Hepatocyte (in vitro differentiated cells): ENCODE measurements at regions not wholly inside any gene's neighbourhood (a gene's known extent, or its start where the extent isn't known, plus 50 kb on each side); places are given as distances from the start of the nearest gene placed in this dataset.

Source experiments
- DNase-seq: peaks from one replicate; pipeline ENCODE4 v3.0.0-alpha.2; 2016; ENCODE audit warnings: low spot score
- H2AFZ ChIP-seq: fragments of 200-600 bp; sonication (generic); 2 replicates; pipeline ENCODE4 v1.6.0; 2016; ENCODE audit warnings: antibody characterized with exemption, mild to moderate bottlenecking
- H3K27ac ChIP-seq: fragments of 200-600 bp; sonication (generic); 2 replicates; pipeline ENCODE4 v1.5.1; 2016; ENCODE audit warnings: mild to moderate bottlenecking
- H3K27me3 ChIP-seq: fragments of 200-600 bp; sonication (generic); 2 replicates; pipeline ENCODE4 v1.6.1; 2016
- H3K36me3 ChIP-seq: fragments of 200-600 bp; sonication (generic); replicated peaks from 2 replicates; pipeline ENCODE4 v1.5.1; 2016; ENCODE audit warnings: low read depth; ENCODE audit not compliant: insufficient read depth
- H3K4me1 ChIP-seq: fragments of 200-600 bp; sonication (generic); 2 replicates; pipeline ENCODE4 v1.5.1; 2016; ENCODE audit warnings: mild to moderate bottlenecking, moderate library complexity; ENCODE audit not compliant: insufficient read depth
- H3K4me2 ChIP-seq: fragments of 200-600 bp; sonication (generic); 2 replicates; pipeline ENCODE4 v1.6.0; 2016
- H3K4me3 ChIP-seq: fragments of 200-600 bp; sonication (generic); 2 replicates; pipeline ENCODE4 v1.5.1; 2016; ENCODE audit warnings: mild to moderate bottlenecking
- H3K79me2 ChIP-seq: fragments of 200-600 bp; sonication (generic); 2 replicates; pipeline ENCODE4 v1.6.0; 2017; ENCODE audit warnings: mild to moderate bottlenecking
- H3K9me2 ChIP-seq: fragments of 200-600 bp; sonication (generic); replicated peaks from 2 replicates; pipeline ENCODE4 v1.6.0; 2017; ENCODE audit warnings: mild to moderate bottlenecking; ENCODE audit not compliant: insufficient read depth
- H3K9me3 ChIP-seq: fragments of 200-600 bp; sonication (generic); 2 replicates; pipeline ENCODE4 v1.5.1; 2016; ENCODE audit warnings: low read depth, mild to moderate bottlenecking
- H4K20me1 ChIP-seq: fragments of 200-600 bp; sonication (generic); 2 replicates; pipeline ENCODE4 v1.6.0; 2016; ENCODE audit warnings: mild to moderate bottlenecking; ENCODE audit not compliant: insufficient read depth, poor library complexity, severe bottlenecking
- EZH2 ChIP-seq: fragments of 200-600 bp; sonication (generic); IDR thresholded peaks from 2 replicates; pipeline ENCODE4 v1.6.1; 2016; ENCODE audit warnings: antibody characterized with exemption, mild to moderate bottlenecking, borderline replicate concordance
- EZH2phosphoT487 ChIP-seq: fragments of 200-600 bp; sonication (generic); IDR thresholded peaks from one replicate; pipeline ENCODE4 v1.6.1; 2018; ENCODE audit warnings: antibody characterized with exemption, mild to moderate bottlenecking, low read depth, moderate library complexity; ENCODE audit not compliant: unreplicated experiment, severe bottlenecking
- WGBS: methylation state at CpG from one replicate; pipeline ENCODE4 v1.1.6; 2016; ENCODE audit warnings: low lambda C conversion rate; ENCODE audit errors: missing lambda C conversion rate; 5-methylcytosine and 5-hydroxymethylcytosine counted together
- TF ChIP-seq, protein P1 (sequence below): fragments of 200-600 bp; sonication (generic); IDR thresholded peaks from 2 replicates; pipeline ENCODE4 v1.5.1; 2016; ENCODE audit warnings: antibody characterized with exemption, mild to moderate bottlenecking; ENCODE audit not compliant: poor library complexity

DNA sequence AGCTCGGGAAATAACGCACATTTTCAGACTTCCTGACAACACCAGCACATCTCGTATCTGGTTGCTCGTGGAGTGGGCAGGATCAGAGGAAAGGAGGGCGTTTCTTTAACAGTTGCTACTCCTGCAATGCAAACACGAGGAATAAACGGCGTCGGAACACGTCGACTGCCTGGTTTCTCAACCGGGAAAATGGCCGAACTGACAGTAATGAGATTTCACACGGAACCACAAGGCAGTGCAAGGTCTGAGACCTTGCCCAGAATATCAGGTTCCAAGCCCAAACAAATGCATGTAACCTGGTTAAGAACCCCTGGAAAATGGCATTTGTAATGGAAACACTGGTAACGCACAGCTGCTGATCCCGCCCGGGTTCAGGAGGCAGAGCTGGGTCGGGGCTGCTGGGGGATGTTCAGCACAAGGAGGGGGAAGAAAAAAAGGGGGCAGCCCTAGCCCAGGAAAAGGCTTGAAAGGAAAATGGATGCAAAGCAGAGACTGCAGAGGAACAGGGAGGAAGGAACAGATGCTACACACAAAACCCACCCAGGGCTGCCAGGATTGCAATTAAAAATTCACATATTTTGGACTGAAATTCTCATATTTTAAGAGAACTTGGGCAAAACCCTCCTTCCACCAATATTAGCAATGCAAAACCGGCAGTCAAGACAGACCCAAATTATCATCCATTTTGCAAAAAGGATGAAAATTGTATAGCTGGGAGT lies 61.6 kb upstream of the KLHL29 start:
- Histone ChIP-seq H2AFZ (no peak overlapping the region), H3K27ac (no peak overlapping the region), H3K4me1 (no peaks in the 10 kb centered on the region), H3K27me3 (no peaks in the 10 kb centered on the region), H3K36me3 (no peaks in the 10 kb centered on the region), H3K9me3 (no peaks in the 10 kb centered on the region), H3K9me2 (no peaks in the 10 kb centered on the region), H3K4me2 (no peak overlapping the region), H3K79me2 (no peaks in the 10 kb centered on the region), H4K20me1 (no peaks in the 10 kb centered on the region), H3K4me3 (no peak overlapping the region)
- no peak for DNase-seq
- no peak for TF ChIP-seq EZH2phosphoT487
- TF ChIP-seq, protein P1, sequence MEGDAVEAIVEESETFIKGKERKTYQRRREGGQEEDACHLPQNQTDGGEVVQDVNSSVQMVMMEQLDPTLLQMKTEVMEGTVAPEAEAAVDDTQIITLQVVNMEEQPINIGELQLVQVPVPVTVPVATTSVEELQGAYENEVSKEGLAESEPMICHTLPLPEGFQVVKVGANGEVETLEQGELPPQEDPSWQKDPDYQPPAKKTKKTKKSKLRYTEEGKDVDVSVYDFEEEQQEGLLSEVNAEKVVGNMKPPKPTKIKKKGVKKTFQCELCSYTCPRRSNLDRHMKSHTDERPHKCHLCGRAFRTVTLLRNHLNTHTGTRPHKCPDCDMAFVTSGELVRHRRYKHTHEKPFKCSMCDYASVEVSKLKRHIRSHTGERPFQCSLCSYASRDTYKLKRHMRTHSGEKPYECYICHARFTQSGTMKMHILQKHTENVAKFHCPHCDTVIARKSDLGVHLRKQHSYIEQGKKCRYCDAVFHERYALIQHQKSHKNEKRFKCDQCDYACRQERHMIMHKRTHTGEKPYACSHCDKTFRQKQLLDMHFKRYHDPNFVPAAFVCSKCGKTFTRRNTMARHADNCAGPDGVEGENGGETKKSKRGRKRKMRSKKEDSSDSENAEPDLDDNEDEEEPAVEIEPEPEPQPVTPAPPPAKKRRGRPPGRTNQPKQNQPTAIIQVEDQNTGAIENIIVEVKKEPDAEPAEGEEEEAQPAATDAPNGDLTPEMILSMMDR: no peak
- no peak for TF ChIP-seq EZH2
- 85% methylated on average over 19 of the region's 19 CpGs for WGBS

DNA sequence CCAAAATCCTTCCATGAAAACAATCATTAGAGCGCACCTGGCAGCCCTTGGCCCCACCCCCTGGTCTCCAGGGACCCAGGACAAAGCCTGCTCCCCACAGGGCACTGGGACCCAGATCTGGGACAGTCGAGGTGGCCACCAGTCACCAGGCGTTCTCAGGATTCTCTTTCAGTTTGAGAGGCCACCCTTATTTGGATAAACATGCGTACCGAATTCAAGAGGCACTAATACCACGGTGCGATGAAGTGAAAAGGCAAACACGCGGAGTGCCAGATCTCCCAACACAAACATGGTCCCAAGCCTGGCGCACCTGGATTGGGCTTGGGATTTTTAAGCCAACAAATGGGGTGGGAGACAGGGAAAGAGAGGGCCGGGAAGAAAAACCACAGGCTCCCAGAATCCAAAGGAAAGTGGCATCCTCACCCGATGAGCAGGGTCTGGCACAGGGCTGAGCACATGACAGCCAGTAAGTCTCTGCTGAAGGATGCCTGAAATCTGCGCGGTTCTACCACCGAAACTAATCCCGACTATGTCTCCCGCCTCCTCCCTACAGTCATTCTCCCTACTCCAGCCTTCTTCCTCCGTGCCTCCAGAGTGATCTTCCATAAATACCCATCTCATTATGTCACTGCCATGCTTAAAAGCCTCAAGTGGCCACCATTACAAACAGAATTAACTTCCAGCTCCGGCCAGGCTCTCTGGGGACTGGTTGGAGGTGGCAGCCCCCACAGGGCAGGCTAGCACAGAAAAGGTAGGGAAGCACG lies 60.9 kb upstream of the KLHL29 start:
- Histone ChIP-seq H3K4me2 (no peak overlapping the region), H3K36me3 (no peaks in the 10 kb centered on the region), H3K79me2 (no peaks in the 10 kb centered on the region), H3K27ac (no peak overlapping the region), H3K27me3 (no peaks in the 10 kb centered on the region), H3K4me1 (no peaks in the 10 kb centered on the region), H2AFZ (no peak overlapping the region), H3K9me2 (no peaks in the 10 kb centered on the region), H3K4me3 (no peak overlapping the region), H4K20me1 (no peaks in the 10 kb centered on the region), H3K9me3 (no peaks in the 10 kb centered on the region)
- no peak for TF ChIP-seq EZH2
- no peak for TF ChIP-seq EZH2phosphoT487
- TF ChIP-seq, protein P1: no peak
- no peak for DNase-seq
- 86% methylated on average over 20 of the region's 20 CpGs for WGBS

DNA sequence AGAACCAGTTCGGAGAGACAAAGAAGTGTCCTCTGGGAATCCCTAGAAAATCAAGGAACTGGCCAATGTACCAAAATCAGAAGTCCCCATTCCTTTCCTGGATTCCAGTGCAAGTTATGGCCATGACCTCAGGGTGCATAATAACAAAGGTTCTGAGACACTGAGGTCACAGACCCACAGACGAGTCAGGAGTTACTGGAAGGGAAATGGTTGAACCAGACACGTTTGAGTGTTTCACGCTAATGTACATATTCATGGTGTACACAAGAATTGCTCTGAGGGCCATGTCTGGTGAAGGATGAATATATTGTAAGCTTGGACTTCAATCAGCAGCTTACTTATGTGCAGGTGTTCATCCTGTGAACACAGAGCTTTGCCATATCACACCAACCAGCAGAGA lies 58.6 kb upstream of the KLHL29 start:
- Histone ChIP-seq H3K27ac (no peak overlapping the region), H2AFZ (no peak overlapping the region), H3K4me1 (no peaks in the 10 kb centered on the region), H4K20me1 (no peaks in the 10 kb centered on the region), H3K79me2 (no peaks in the 10 kb centered on the region), H3K27me3 (no peaks in the 10 kb centered on the region), H3K4me2 (no peak overlapping the region), H3K4me3 (no peak overlapping the region), H3K9me2 (no peaks in the 10 kb centered on the region), H3K9me3 (no peaks in the 10 kb centered on the region), H3K36me3 (no peaks in the 10 kb centered on the region)
- no peak for TF ChIP-seq EZH2phosphoT487
- TF ChIP-seq, protein P1: no peak
- TF ChIP-seq EZH2: no peak
- WGBS: 87% methylated on average over 4 of the region's 4 CpGs
- no peak for DNase-seq
